Adrenal gland (tissue), 9 donors: ENCODE measurements at regions not wholly inside any gene's neighbourhood (a gene's known extent, or its start where the extent isn't known, plus 50 kb on each side); places are given as distances from the start of the nearest gene placed in this dataset.

Experiments
- DNase-seq, 7 donors: peaks; one replicate each; pipeline ENCODE4 v3.0.0-alpha.2; 2019 to 2020
- H3K27ac ChIP-seq, 5 donors: fragments of 200-600 bp; sonication (generic) in 4 of 5; 1 replicate in 3 of 5; 2 replicates in 2 of 5; pipeline versions ENCODE4 v1.5.1 to v1.8.0; 2016 to 2020; ENCODE audit warnings: mild to moderate bottlenecking in 1 of 5
- H3K27me3 ChIP-seq: fragments of 200-600 bp; 2 replicates; pipeline ENCODE4 v1.8.0; 2021
- H3K36me3 ChIP-seq, 2 donors: fragments of 200-600 bp; replicated peaks in 1 of 2; 1 replicate in 1 of 2; 2 replicates in 1 of 2; pipeline versions ENCODE4 v1.5.1 to v1.8.0; 2018 to 2022
- H3K4me1 ChIP-seq, 2 donors: fragments of 200-600 bp; replicated peaks in 1 of 2; 1 replicate in 1 of 2; 2 replicates in 1 of 2; pipeline versions ENCODE4 v1.5.1 to v1.8.0; 2018 to 2021
- H3K4me3 ChIP-seq, 4 donors: fragments of 200-600 bp; sonication (generic) in 3 of 4; one replicate each; pipeline ENCODE4 v1.5.1; 2016 to 2018
- H3K9me3 ChIP-seq, 3 donors: fragments of 200-600 bp; sonication (generic) in 1 of 3; replicated peaks in 1 of 3; 1 replicate in 2 of 3; 2 replicates in 1 of 3; pipeline versions ENCODE4 v1.5.1 to v1.8.0; 2016 to 2021
- CTCF ChIP-seq, 6 experiments: fragments of 450-650 bp in 4 of 6; fragments of 200-600 bp in 2 of 6; sonication (generic) in 1 of 6; IDR thresholded peaks; 1 replicate in 5 of 6; 2 replicates in 1 of 6; pipeline versions ENCODE4 v1.5.1 to v1.8.0; 2016 to 2021; ENCODE audit warnings: antibody characterized with exemption in 6 of 6, mild to moderate bottlenecking in 2 of 6, moderate library complexity in 1 of 6
- POLR2A ChIP-seq, 2 donors: fragments of 450-650 bp; IDR thresholded peaks; one replicate each; pipeline ENCODE4 v1.6.1; 2017; ENCODE audit warnings: antibody characterized with exemption in 2 of 2, mild to moderate bottlenecking in 2 of 2, moderate library complexity in 1 of 2
- WGBS, 4 donors: extraction: QIAGEN DNeasy Blood & Tissue Kit in 2 of 4; methylation state at CpG; one replicate each; pipeline versions ENCODE4 v1.1.5 to v1.1.7; 2013 to 2017; 5-methylcytosine and 5-hydroxymethylcytosine counted together
- intact Hi-C, 2 donors: fragments of 100-400 bp; cut with DNase I; formaldehyde crosslinking; loops; one replicate each; pipeline versions ENCODE4 v1.14.1 to v1.15.0; 2022 to 2023
- donor health status: healthy with polysubstance abuse.
- donor health status: Bipolar disorder and iron deficiency.
- donor health status: DM: yes; HTN: yes; CAD: no.
- donor health status: DM: no; HTN: no; CAD: no.
- donor health status: DM: no; HTN: no; CAD: no.

- TF ChIP-seq CTCF (IDR thresholded peaks at IDR 0.05) (no peak), POLR2A (IDR thresholded peaks at IDR 0.05) (no peak)
- Histone ChIP-seq H3K27me3 (no peaks in the 10 kb centered on the region), H3K4me1 (no peaks in the 10 kb centered on the region), H3K4me3 (no peak overlapping the region), H3K36me3 (no peaks in the 10 kb centered on the region), H3K27ac (no peak overlapping the region), H3K9me3 (no peaks in the 10 kb centered on the region)
- intact Hi-C loops: no loop called here
- WGBS, 4 donors: 47 to 61% (median 57%) methylated on average over 4 to 7 of the region's 7 CpGs
- DNase-seq: no peak
These were observed 526.9 kb downstream of the NPHP4 start for GRCh38 chr1:5465281-5465711.

- no peaks in the 10 kb centered on the region for H3K9me3 ChIP-seq
- WGBS, 4 donors: 79 to 82% (median 80%) methylated on average over 10 to 11 of the region's 11 CpGs
- TF ChIP-seq POLR2A (IDR thresholded peaks at IDR 0.05) (no peak), CTCF (IDR thresholded peaks at IDR 0.05) (no peak)
- intact Hi-C loops: no loop called here
- H3K36me3 ChIP-seq: no peaks in the 10 kb centered on the region
- H3K27me3 ChIP-seq: no peaks in the 10 kb centered on the region
- H3K4me1 ChIP-seq: no peaks in the 10 kb centered on the region
- H3K4me3 ChIP-seq: no peak overlapping the region
- no peak for DNase-seq
- no peak overlapping the region for H3K27ac ChIP-seq
These were observed 527.9 kb downstream of the NPHP4 start for GRCh38 chr1:5464366-5464765.

- H3K4me1 ChIP-seq: no peaks in the 10 kb centered on the region
- peaks cover 5% of the 10 kb centered on the region for H3K27me3 ChIP-seq
- DNase-seq: no peak
- H3K27ac ChIP-seq: no peak overlapping the region
- intact Hi-C loops: no loop called here
- H3K36me3 ChIP-seq: no peaks in the 10 kb centered on the region
- TF ChIP-seq POLR2A (IDR thresholded peaks at IDR 0.05): no peak
- TF ChIP-seq CTCF (IDR thresholded peaks at IDR 0.05): no peak
- WGBS, 4 donors: 54 to 82% (median 79%) methylated on average over 4 to 5 of the region's 5 CpGs
- H3K4me3 ChIP-seq: no peak overlapping the region
- H3K9me3 ChIP-seq: no peaks in the 10 kb centered on the region
These were observed 531.3 kb downstream of the NPHP4 start for GRCh38 chr1:5460974-5461373.

GRCh38 chr1:5459839-5460610 lies 532.2 kb downstream of the NPHP4 start:
- TF ChIP-seq POLR2A (IDR thresholded peaks at IDR 0.05) (no peak), CTCF (IDR thresholded peaks at IDR 0.05) (no peak)
- no peak overlapping the region for H3K4me3 ChIP-seq
- no peaks in the 10 kb centered on the region for H3K4me1 ChIP-seq
- peaks cover 12% of the 10 kb centered on the region for H3K27me3 ChIP-seq
- H3K27ac ChIP-seq: no peak overlapping the region
- intact Hi-C loops: no loop called here
- no peak for DNase-seq
- 74 to 80% (median 79%) methylated on average over 11 of the region's 11 CpGs for WGBS, 4 donors
- no peaks in the 10 kb centered on the region for H3K36me3 ChIP-seq
- no peaks in the 10 kb centered on the region for H3K9me3 ChIP-seq
